ENCODE measurements at regions not wholly inside any gene's neighbourhood (a gene's known extent, or its start where the extent isn't known, plus 50 kb on each side); places are given as distances from the start of the nearest gene placed in this dataset.

DNA sequence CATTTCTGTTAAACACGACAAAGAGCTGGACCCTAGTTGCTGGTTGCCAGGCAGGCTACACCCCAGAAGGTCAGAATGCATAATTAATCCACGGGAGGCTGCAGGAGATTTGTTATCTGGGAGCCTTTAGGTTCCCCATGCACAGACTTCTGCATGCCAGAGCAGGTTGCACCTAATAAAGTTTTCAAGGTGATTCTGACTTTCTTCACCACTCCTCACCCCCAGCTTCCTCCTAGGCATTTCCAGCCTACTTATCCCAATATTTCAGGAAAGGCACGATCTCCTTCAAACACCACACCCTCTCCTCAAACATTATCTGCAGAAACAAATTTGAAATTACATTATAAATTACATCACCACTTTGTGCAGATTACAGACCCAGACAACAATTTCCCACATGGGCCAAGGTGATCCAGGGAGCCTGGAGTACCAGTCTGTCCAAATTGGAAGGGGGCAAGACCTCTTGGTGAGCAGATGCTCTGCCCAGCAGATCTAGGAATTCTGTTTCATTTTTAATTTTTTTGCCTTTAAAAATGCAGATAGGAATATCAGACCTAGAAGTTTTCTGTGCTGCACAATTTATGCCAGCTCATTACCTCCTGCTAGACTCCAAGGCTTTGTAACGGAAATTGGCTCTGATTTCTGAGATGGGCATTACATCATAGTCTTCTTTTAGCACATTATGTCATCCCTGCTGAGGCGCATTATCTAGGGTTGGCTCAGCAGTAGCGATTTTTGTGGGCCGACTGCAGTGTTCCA lies 363.4 kb upstream of the SLC30A5 start:
- no peaks in the 10 kb centered on the region for H3K27me3 ChIP-seq (ENCODE audit: control insufficient read depth in 1 of 2, insufficient read depth in 2 of 2, low read length in 2 of 2)
- no peaks in the 10 kb centered on the region for H3K36me3 ChIP-seq (replicated peaks in 1 of 2; ENCODE audit: control insufficient read depth in 1 of 2, insufficient read depth in 2 of 2, low read length in 2 of 2)
- H3K9ac ChIP-seq (ENCODE audit: insufficient read depth, low read depth, low read length) = no peak overlapping the region
- H3K9me3 ChIP-seq (ENCODE audit: low read length) = no peaks in the 10 kb centered on the region
- H3K4me1 ChIP-seq (ENCODE audit: insufficient read depth, low read length) = no peaks in the 10 kb centered on the region
- intact Hi-C loops (cut with micrococcal nuclease; ENCODE audit: unreplicated experiment) = no loop called here
- H3K4me2 ChIP-seq (ENCODE audit: low read depth, low read length) = no peak overlapping the region
- no peaks in the 10 kb centered on the region for H4K20me1 ChIP-seq (ENCODE audit: insufficient read depth, low read length)
- DNase-seq (ENCODE audit: low spot score) (no peak), FAIRE-seq (no peak), ATAC-seq (no peak)
- BruUV-seq (replicated peaks) = no TSS peak
- in situ Hi-C loops (cut with HindIII; ENCODE audit: extremely low pct_ligation_motif_present, low pct_unique_long_range_greater_than_20kb) = no loop called here
- no peaks in the 10 kb centered on the region for H3K79me2 ChIP-seq (ENCODE audit: insufficient read depth, low read length)
- H3K27ac ChIP-seq (ENCODE audit: extremely low read length, insufficient read depth, low read length) = no peak overlapping the region
- POLR2A ChIA-PET = no interaction called here
- TF ChIP-seq ZNF766 (CRISPR knock-in tag; IDR thresholded peaks at IDR 0.05; ENCODE audit: borderline replicate concordance) = no peak
- no peak for TF ChIP-seq ZNF670 (CRISPR knock-in tag; IDR thresholded peaks at IDR 0.05; ENCODE audit: borderline replicate concordance)
- no peak for TF ChIP-seq PAWR (CRISPR knock-in tag; IDR thresholded peaks at IDR 0.05; ENCODE audit: borderline replicate concordance)
- TF ChIP-seq MAFG (CRISPR knock-in tag; IDR thresholded peaks at IDR 0.05) = no peak
- TF ChIP-seq, protein P1, sequence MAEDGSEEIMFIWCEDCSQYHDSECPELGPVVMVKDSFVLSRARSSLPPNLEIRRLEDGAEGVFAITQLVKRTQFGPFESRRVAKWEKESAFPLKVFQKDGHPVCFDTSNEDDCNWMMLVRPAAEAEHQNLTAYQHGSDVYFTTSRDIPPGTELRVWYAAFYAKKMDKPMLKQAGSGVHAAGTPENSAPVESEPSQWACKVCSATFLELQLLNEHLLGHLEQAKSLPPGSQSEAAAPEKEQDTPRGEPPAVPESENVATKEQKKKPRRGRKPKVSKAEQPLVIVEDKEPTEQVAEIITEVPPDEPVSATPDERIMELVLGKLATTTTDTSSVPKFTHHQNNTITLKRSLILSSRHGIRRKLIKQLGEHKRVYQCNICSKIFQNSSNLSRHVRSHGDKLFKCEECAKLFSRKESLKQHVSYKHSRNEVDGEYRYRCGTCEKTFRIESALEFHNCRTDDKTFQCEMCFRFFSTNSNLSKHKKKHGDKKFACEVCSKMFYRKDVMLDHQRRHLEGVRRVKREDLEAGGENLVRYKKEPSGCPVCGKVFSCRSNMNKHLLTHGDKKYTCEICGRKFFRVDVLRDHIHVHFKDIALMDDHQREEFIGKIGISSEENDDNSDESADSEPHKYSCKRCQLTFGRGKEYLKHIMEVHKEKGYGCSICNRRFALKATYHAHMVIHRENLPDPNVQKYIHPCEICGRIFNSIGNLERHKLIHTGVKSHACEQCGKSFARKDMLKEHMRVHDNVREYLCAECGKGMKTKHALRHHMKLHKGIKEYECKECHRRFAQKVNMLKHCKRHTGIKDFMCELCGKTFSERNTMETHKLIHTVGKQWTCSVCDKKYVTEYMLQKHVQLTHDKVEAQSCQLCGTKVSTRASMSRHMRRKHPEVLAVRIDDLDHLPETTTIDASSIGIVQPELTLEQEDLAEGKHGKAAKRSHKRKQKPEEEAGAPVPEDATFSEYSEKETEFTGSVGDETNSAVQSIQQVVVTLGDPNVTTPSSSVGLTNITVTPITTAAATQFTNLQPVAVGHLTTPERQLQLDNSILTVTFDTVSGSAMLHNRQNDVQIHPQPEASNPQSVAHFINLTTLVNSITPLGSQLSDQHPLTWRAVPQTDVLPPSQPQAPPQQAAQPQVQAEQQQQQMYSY (CRISPR knock-in tag; IDR thresholded peaks at IDR 0.05) = no peak
- TF ChIP-seq ZNF839 (CRISPR knock-in tag; IDR thresholded peaks at IDR 0.05; ENCODE audit: borderline replicate concordance) = no peak
- no peak for TF ChIP-seq RELA (CRISPR knock-in tag; IDR thresholded peaks at IDR 0.05)
- no peak for TF ChIP-seq ATM (IDR thresholded peaks at IDR 0.05; ENCODE audit: borderline replicate concordance)
- TF ChIP-seq ZMYM4 (CRISPR knock-in tag; IDR thresholded peaks at IDR 0.05) = no peak
- TF ChIP-seq IKZF4 (CRISPR knock-in tag; IDR thresholded peaks at IDR 0.05; ENCODE audit: borderline replicate concordance, low read depth, not compliant biosample characterization) = no peak
- TF ChIP-seq SOX5 (CRISPR knock-in tag; IDR thresholded peaks at IDR 0.05; ENCODE audit: borderline replicate concordance) = no peak
- TF ChIP-seq ZNF746 (CRISPR knock-in tag; IDR thresholded peaks at IDR 0.05) = no peak
- no peak overlapping the region for H3K4me3 ChIP-seq (replicated peaks in 1 of 3; ENCODE audit: insufficient read depth in 1 of 3, low read depth in 2 of 3, low read length in 3 of 3)
- CTCF ChIA-PET (ENCODE audit: low intra/inter-chr PET ratio, low total read pairs) = no interaction called here
- 8% methylated on average over 7 of the region's 7 CpGs for WGBS (ENCODE audit: low lambda C conversion rate)
- no peak overlapping the region for H2AFZ ChIP-seq (ENCODE audit: low read length)

Data from HepG2 (cell line).